A673 (cell line): ENCODE measurements at regions not wholly inside any gene's neighbourhood (a gene's known extent, or its start where the extent isn't known, plus 50 kb on each side); places are given as distances from the start of the nearest gene placed in this dataset.

Source experiments
- BruUV-seq: library from RNA; stranded (reverse); fragments of 400-500 nt; replicated peaks from 2 replicates; lab custom pipeline; 2021; lab: Mats Ljungman, UMichigan
- CTCF ChIA-PET: fragments of 300-600 bp; sonication (Branson Sonifier 250); formaldehyde crosslinking; loops from one replicate; lab custom pipeline; 2022; ENCODE audit warnings: antibody characterized with exemption; lab: Charles Lee
- POLR2A ChIA-PET: fragments of 300-600 bp; sonication (Branson Sonifier 250); formaldehyde crosslinking; loops from one replicate; lab custom pipeline; 2022; ENCODE audit warnings: antibody characterized with exemption; ENCODE audit not compliant: low non-redundant PET; lab: Charles Lee
- DNase-seq: peaks from one replicate; pipeline ENCODE4 v3.0.0-alpha.2; 2015; ENCODE audit warnings: low spot score
- H3K27ac ChIP-seq: fragments of 200-600 bp; sonication (generic); 2 replicates; pipeline ENCODE4 v1.5.1; 2016; ENCODE audit warnings: mixed run types, low read depth, mild to moderate bottlenecking, mixed read lengths, antibody characterized with exemption, low read length; ENCODE audit not compliant: poor library complexity, severe bottlenecking
- H3K27me3 ChIP-seq: fragments of 200-600 bp; sonication (generic); replicated peaks from 2 replicates; pipeline ENCODE4 v1.6.1; 2017; ENCODE audit warnings: mixed run types, low read depth, mild to moderate bottlenecking, mixed read lengths, antibody characterized with exemption, low read length; ENCODE audit not compliant: insufficient read depth, poor library complexity
- H3K36me3 ChIP-seq: fragments of 200-600 bp; sonication (generic); 2 replicates; pipeline ENCODE4 v1.6.1; 2016; ENCODE audit warnings: mixed run types, mild to moderate bottlenecking, mixed read lengths, antibody characterized with exemption, low read length; ENCODE audit not compliant: insufficient read depth, poor library complexity, severe bottlenecking
- H3K4me1 ChIP-seq: fragments of 200-600 bp; sonication (generic); 2 replicates; pipeline ENCODE4 v1.6.1; 2017; ENCODE audit warnings: mixed run types, mild to moderate bottlenecking, mixed read lengths, antibody characterized with exemption, low read length; ENCODE audit not compliant: insufficient read depth, poor library complexity, severe bottlenecking
- H3K4me3 ChIP-seq: fragments of 200-600 bp; sonication (generic); 2 replicates; pipeline ENCODE4 v1.5.1; 2016; ENCODE audit warnings: low read depth, mixed run types, mild to moderate bottlenecking, mixed read lengths, low read length; ENCODE audit not compliant: poor library complexity, severe bottlenecking
- H3K9me3 ChIP-seq: fragments of 200-600 bp; sonication (generic); 2 replicates; pipeline ENCODE4 v1.6.1; 2016; ENCODE audit warnings: mixed run types, low read depth, mild to moderate bottlenecking, mixed read lengths, antibody characterized with exemption, low read length; ENCODE audit not compliant: poor library complexity, severe bottlenecking
- CTCF ChIP-seq: fragments of 300-800, 200-600 bp; sonication (generic); conservative IDR thresholded peaks from 2 replicates; pipeline ENCODE4 v1.5.1; 2017; ENCODE audit warnings: low read depth, mild to moderate bottlenecking, antibody characterized with exemption, low read length, moderate library complexity, mixed read lengths
- EZH2 ChIP-seq: fragments of 200-600 bp; sonication (generic); IDR thresholded peaks from 2 replicates; pipeline ENCODE4 v1.6.1; 2017; ENCODE audit warnings: borderline replicate concordance, low read depth, mild to moderate bottlenecking, mixed read lengths, antibody characterized with exemption, low read length; ENCODE audit not compliant: poor library complexity, severe bottlenecking
- intact Hi-C: fragments of 100-400 bp; cut with micrococcal nuclease; formaldehyde crosslinking; loops from one replicate; pipeline ENCODE4 v1.10.0; 2022; ENCODE audit not compliant: unreplicated experiment

GRCh38 chr3:64919934-64920333 is 232.1 kb upstream of the ADAMTS9 start:
- no TSS peak for BruUV-seq
- Histone ChIP-seq H3K9me3 (no peaks in the 10 kb centered on the region), H3K27me3 (no peaks in the 10 kb centered on the region), H3K4me1 (peaks cover 33% of the 10 kb centered on the region), H3K27ac (no peak overlapping the region), H3K4me3 (no peak overlapping the region), H3K36me3 (no peaks in the 10 kb centered on the region)
- TF ChIP-seq CTCF (no peak), EZH2 (no peak)
- intact Hi-C loops, result no loop called here
- no peak for DNase-seq
- CTCF ChIA-PET, result no interaction called here
- POLR2A ChIA-PET, result no interaction called here

- Histone ChIP-seq H3K27ac (no peak overlapping the region), H3K4me1 (peaks cover 33% of the 10 kb centered on the region), H3K27me3 (no peaks in the 10 kb centered on the region), H3K4me3 (no peak overlapping the region), H3K9me3 (no peaks in the 10 kb centered on the region), H3K36me3 (no peaks in the 10 kb centered on the region)
- BruUV-seq, result no TSS peak
- no peak for TF ChIP-seq CTCF
- TF ChIP-seq EZH2, result no peak
- CTCF ChIA-PET, result no interaction called here
- POLR2A ChIA-PET, result no interaction called here
- intact Hi-C loops, result no loop called here
- DNase-seq, result peak; percentile 33
These were observed 231.2 kb upstream of the ADAMTS9 start for GRCh38 chr3:64918989-64919388.

GRCh38 chr3:64917914-64918453 is 230.2 kb upstream of the ADAMTS9 start:
- BruUV-seq, result no TSS peak
- ChIA-PET CTCF (no interaction called here), POLR2A (no interaction called here)
- Histone ChIP-seq H3K27me3 (no peaks in the 10 kb centered on the region), H3K27ac (peak overlapping the region; percentile 45), H3K9me3 (no peaks in the 10 kb centered on the region), H3K4me3 (no peak overlapping the region), H3K4me1 (peaks cover 33% of the 10 kb centered on the region), H3K36me3 (no peaks in the 10 kb centered on the region)
- no peak for DNase-seq
- intact Hi-C loops, result no loop called here
- TF ChIP-seq CTCF, result no peak
- no peak for TF ChIP-seq EZH2
